ENCODE measurements at regions not wholly inside any gene's neighbourhood (a gene's known extent, or its start where the extent isn't known, plus 50 kb on each side); places are given as distances from the start of the nearest gene placed in this dataset.

GRCh38 chr16:86302421-86303109 lies 207.8 kb upstream of the FOXF1 start:
- Histone ChIP-seq H3K9ac (ENCODE audit: low read length) (no peak overlapping the region), H4K20me1 (ENCODE audit: insufficient read depth, low read length) (no peaks in the 10 kb centered on the region), H3K27ac (ENCODE audit: low read depth, low read length) (no peak overlapping the region), H3K27me3 (ENCODE audit: insufficient read depth, low read length) (peaks cover 39% of the 10 kb centered on the region), H3K4me3 (ENCODE audit: insufficient read depth, low read depth, low read length) (no peak overlapping the region), H3K79me2 (ENCODE audit: insufficient read depth, low read length) (no peaks in the 10 kb centered on the region), H3K36me3 (ENCODE audit: insufficient read depth, low read length) (no peaks in the 10 kb centered on the region), H2AFZ (ENCODE audit: low read depth, low read length) (no peak overlapping the region), H3K4me2 (ENCODE audit: low read length) (no peak overlapping the region), H3K9me3 (ENCODE audit: insufficient read depth, low read depth, low read length) (no peaks in the 10 kb centered on the region), H3K4me1 (ENCODE audit: insufficient read depth, low read length) (no peaks in the 10 kb centered on the region)
- no peaks in the 10 kb centered on the region for H3K36me3 Mint-ChIP-seq (ENCODE audit: low read depth, unreplicated experiment)
- no peak overlapping the region for H3K27ac Mint-ChIP-seq (ENCODE audit: unreplicated experiment)
- TF ChIP-seq EZH2 (IDR thresholded peaks at IDR 0.05; ENCODE audit: insufficient read depth, low read length) (no peak), CTCF (IDR thresholded peaks at IDR 0.05; ENCODE audit: insufficient read depth, low read depth, low read length) (no peak)
- no peaks in the 10 kb centered on the region for H3K9me3 Mint-ChIP-seq (ENCODE audit: unreplicated experiment)
- no peak overlapping the region for H3K4me3 Mint-ChIP-seq (ENCODE audit: unreplicated experiment)
- DNase-seq (ENCODE audit: low read depth) (no peak), FAIRE-seq (no peak)
- H3K27me3 Mint-ChIP-seq (ENCODE audit: low read depth, unreplicated experiment): peaks cover 44% of the 10 kb centered on the region
- H3K4me1 Mint-ChIP-seq (ENCODE audit: low read depth, unreplicated experiment): peaks cover 2% of the 10 kb centered on the region

GRCh38 chr16:86303787-86304678 lies 206.3 kb upstream of the FOXF1 start:
- Histone ChIP-seq H3K36me3 (ENCODE audit: insufficient read depth, low read length) (no peaks in the 10 kb centered on the region), H2AFZ (ENCODE audit: low read depth, low read length) (no peak overlapping the region), H3K9ac (ENCODE audit: low read length) (no peak overlapping the region), H3K27me3 (ENCODE audit: insufficient read depth, low read length) (peaks cover 25% of the 10 kb centered on the region), H3K79me2 (ENCODE audit: insufficient read depth, low read length) (no peaks in the 10 kb centered on the region), H3K4me2 (ENCODE audit: low read length) (no peak overlapping the region), H4K20me1 (ENCODE audit: insufficient read depth, low read length) (no peaks in the 10 kb centered on the region), H3K4me1 (ENCODE audit: insufficient read depth, low read length) (no peaks in the 10 kb centered on the region), H3K9me3 (ENCODE audit: insufficient read depth, low read depth, low read length) (no peaks in the 10 kb centered on the region), H3K27ac (ENCODE audit: low read depth, low read length) (no peak overlapping the region), H3K4me3 (ENCODE audit: insufficient read depth, low read depth, low read length) (no peak overlapping the region)
- H3K4me1 Mint-ChIP-seq (ENCODE audit: low read depth, unreplicated experiment): peaks cover 2% of the 10 kb centered on the region
- no peaks in the 10 kb centered on the region for H3K36me3 Mint-ChIP-seq (ENCODE audit: low read depth, unreplicated experiment)
- peaks cover 33% of the 10 kb centered on the region for H3K27me3 Mint-ChIP-seq (ENCODE audit: low read depth, unreplicated experiment)
- FAIRE-seq (no peak), DNase-seq (ENCODE audit: low read depth) (no peak)
- H3K4me3 Mint-ChIP-seq (ENCODE audit: unreplicated experiment): no peak overlapping the region
- no peak overlapping the region for H3K27ac Mint-ChIP-seq (ENCODE audit: unreplicated experiment)
- H3K9me3 Mint-ChIP-seq (ENCODE audit: unreplicated experiment): no peaks in the 10 kb centered on the region
- no peak for TF ChIP-seq EZH2 (IDR thresholded peaks at IDR 0.05; ENCODE audit: insufficient read depth, low read length)
- no peak for TF ChIP-seq CTCF (IDR thresholded peaks at IDR 0.05; ENCODE audit: insufficient read depth, low read depth, low read length)

Measured in astrocyte (in vitro differentiated cells and primary cell).